OCI-LY1 (cell line): ENCODE measurements at regions not wholly inside any gene's neighbourhood (a gene's known extent, or its start where the extent isn't known, plus 50 kb on each side); places are given as distances from the start of the nearest gene placed in this dataset.
"Not testable (repeated sequence)": the region's sequence is repeated elsewhere in the genome, so short reads cannot be mapped to it uniquely, and the experiment has no call there.

ENCODE experiments used
- H2AFZ ChIP-seq: fragments of 200-600 bp; sonication (generic), shearing (Covaris generic); 2 replicates; pipeline ENCODE4 v1.6.0; 2014; ENCODE audit warnings: antibody characterized with exemption, mild to moderate bottlenecking, low read length
- H3F3A ChIP-seq: fragments of 200-600 bp; sonication (generic), shearing (Covaris generic); 2 replicates; pipeline ENCODE4 v1.6.0; 2014; ENCODE audit warnings: mild to moderate bottlenecking, antibody characterized with exemption, low read length, moderate library complexity; ENCODE audit not compliant: insufficient read depth
- H3K27ac ChIP-seq: fragments of 200-600 bp; sonication (generic); 2 replicates; pipeline ENCODE4 v1.5.1; 2014; ENCODE audit warnings: low read length, mixed run types, mild to moderate bottlenecking, low read depth; ENCODE audit not compliant: poor library complexity, severe bottlenecking
- H3K27me3 ChIP-seq: fragments of 200-600 bp; sonication (generic); 2 replicates; pipeline ENCODE4 v1.6.0; 2014; ENCODE audit warnings: antibody characterized with exemption, mild to moderate bottlenecking, low read length, moderate library complexity; ENCODE audit not compliant: insufficient read depth
- H3K36me3 ChIP-seq: fragments of 200-600 bp; sonication (generic); 2 replicates; pipeline ENCODE4 v1.6.1; 2014; ENCODE audit warnings: mild to moderate bottlenecking, antibody characterized with exemption, low read length, moderate library complexity, mixed read lengths; ENCODE audit not compliant: insufficient read depth
- H3K4me1 ChIP-seq: fragments of 200-600 bp; sonication (generic); 2 replicates; pipeline ENCODE4 v1.5.1; 2014; ENCODE audit warnings: mild to moderate bottlenecking, low read length, moderate library complexity; ENCODE audit not compliant: insufficient read depth, severe bottlenecking
- H3K4me2 ChIP-seq: fragments of 200-600 bp; sonication (generic), shearing (Covaris generic); 2 replicates; pipeline ENCODE4 v1.6.1; 2014; ENCODE audit warnings: low read length
- H3K4me3 ChIP-seq: fragments of 200-600 bp; sonication (generic); 2 replicates; pipeline ENCODE4 v1.5.1; 2014; ENCODE audit warnings: low read length, low read depth, mild to moderate bottlenecking, mixed read lengths; ENCODE audit not compliant: poor library complexity, severe bottlenecking
- H3K79me2 ChIP-seq: fragments of 200-600 bp; shearing (Covaris generic); 2 replicates; pipeline ENCODE4 v1.6.1; 2016; ENCODE audit warnings: mixed run types, low read length, mixed read lengths; ENCODE audit not compliant: insufficient read depth
- H3K9ac ChIP-seq: fragments of 200-600 bp; sonication (generic), shearing (Covaris generic); 2 replicates; pipeline ENCODE4 v1.6.1; 2014; ENCODE audit warnings: mild to moderate bottlenecking, low read length, mixed read lengths
- H3K9me2 ChIP-seq: fragments of 200-600 bp; sonication (generic), shearing (Covaris generic); 2 replicates; pipeline ENCODE4 v1.6.1; 2014; ENCODE audit warnings: low read depth, mild to moderate bottlenecking, low read length, mixed read lengths
- H3K9me3 ChIP-seq: fragments of 200-600 bp; shearing (Covaris generic); 2 replicates; pipeline ENCODE4 v1.6.1; 2014; ENCODE audit warnings: low read length, mixed read lengths
- H4K20me1 ChIP-seq: fragments of 200-600 bp; sonication (generic), shearing (Covaris generic); 2 replicates; pipeline ENCODE4 v1.6.0; 2016; ENCODE audit warnings: mild to moderate bottlenecking, low read length; ENCODE audit not compliant: insufficient read depth
- CTCF ChIP-seq: fragments of 200-600 bp; sonication (generic), shearing (Covaris generic); IDR thresholded peaks from 2 replicates; pipeline ENCODE4 v1.5.1; 2017; ENCODE audit warnings: mild to moderate bottlenecking, antibody characterized with exemption, low read length, moderate library complexity, mixed read lengths
- EZH2 ChIP-seq: fragments of 200-600 bp; sonication (generic), shearing (Covaris generic); IDR thresholded peaks from 2 replicates; pipeline ENCODE4 v1.8.0; 2017; ENCODE audit warnings: borderline replicate concordance, mixed run types, mild to moderate bottlenecking, antibody characterized with exemption, low read length, moderate library complexity, mixed read lengths

GRCh38 chr15:38019066-38019465 lies 84.6 kb downstream of the TMCO5A start:
- no peak for TF ChIP-seq EZH2
- TF ChIP-seq CTCF, result no peak
- Histone ChIP-seq H2AFZ (no peak overlapping the region), H3K36me3 (no peaks in the 10 kb centered on the region), H3K27ac (no peak overlapping the region), H3K9me3 (no peaks in the 10 kb centered on the region), H3K9me2 (no peaks in the 10 kb centered on the region), H3K9ac (no peak overlapping the region), H3K79me2 (no peaks in the 10 kb centered on the region), H4K20me1 (no peaks in the 10 kb centered on the region), H3K4me1 (peaks cover 10% of the 10 kb centered on the region), H3K27me3 (no peaks in the 10 kb centered on the region), H3K4me2 (no peak overlapping the region), H3K4me3 (no peak overlapping the region), H3F3A (no peaks in the 10 kb centered on the region)

- no peaks in the 10 kb centered on the region for H3K9me2 ChIP-seq
- H3K9me3 ChIP-seq, result no peaks in the 10 kb centered on the region
- H3K79me2 ChIP-seq, result no peaks in the 10 kb centered on the region
- no peak for TF ChIP-seq EZH2
- TF ChIP-seq CTCF, result no peak
- H3K4me2 ChIP-seq, result no peak overlapping the region
- H3F3A ChIP-seq, result no peaks in the 10 kb centered on the region
- no peak overlapping the region for H2AFZ ChIP-seq
- peaks cover 17% of the 10 kb centered on the region for H3K4me1 ChIP-seq
- no peaks in the 10 kb centered on the region for H3K36me3 ChIP-seq
- no peaks in the 10 kb centered on the region for H4K20me1 ChIP-seq
- H3K4me3 ChIP-seq, result no peak overlapping the region
- H3K27me3 ChIP-seq, result no peaks in the 10 kb centered on the region
- H3K27ac ChIP-seq, result no peak overlapping the region
- H3K9ac ChIP-seq, result no peak overlapping the region
Measured at GRCh38 chr15:38021259-38021658, 86.8 kb downstream of the TMCO5A start.

GRCh38 chr15:38024293-38025091 lies 90.1 kb downstream of the TMCO5A start:
- H3K36me3 ChIP-seq, result no peaks in the 10 kb centered on the region
- peak overlapping the region; percentile 62; the same call in 1 of the 2 replicates for H2AFZ ChIP-seq
- H3K9me3 ChIP-seq, result peaks cover 3% of the 10 kb centered on the region; the same call in 1 of the 2 replicates
- H3K9ac ChIP-seq, result no peak overlapping the region
- H3K4me3 ChIP-seq, result no peak overlapping the region
- H3K9me2 ChIP-seq, result no peaks in the 10 kb centered on the region
- H3K4me1 ChIP-seq, result peaks cover 17% of the 10 kb centered on the region
- no peaks in the 10 kb centered on the region for H4K20me1 ChIP-seq
- no peak overlapping the region for H3K27ac ChIP-seq
- no peaks in the 10 kb centered on the region for H3K27me3 ChIP-seq
- H3K79me2 ChIP-seq, result no peaks in the 10 kb centered on the region
- no peaks in the 10 kb centered on the region for H3F3A ChIP-seq
- no peak overlapping the region for H3K4me2 ChIP-seq
- TF ChIP-seq CTCF (no peak), EZH2 (no peak)

GRCh38 chr15:38025656-38026055 lies 91.2 kb downstream of the TMCO5A start:
- H3K4me2 ChIP-seq, H3K4me3 ChIP-seq, H3K27ac ChIP-seq, H3F3A ChIP-seq, H3K79me2 ChIP-seq, H3K9me2 ChIP-seq, H3K9me3 ChIP-seq, H3K27me3 ChIP-seq, H3K9ac ChIP-seq, H4K20me1 ChIP-seq, H2AFZ ChIP-seq, H3K36me3 ChIP-seq: not testable (repeated sequence)
- peaks cover 17% of the 10 kb centered on the region for H3K4me1 ChIP-seq
